ENCODE measurements at regions not wholly inside any gene's neighbourhood (a gene's known extent, or its start where the extent isn't known, plus 50 kb on each side); places are given as distances from the start of the nearest gene placed in this dataset.
A peak's percentile ranks its signal among the peaks of the same experiment; 100 is the strongest.

GRCh38 chr15:93178371-93178770 is 89.4 kb upstream of the RGMA start:
- no peak for DNase-seq (ENCODE audit: low read depth in 1 of 2, low spot score in 2 of 2)
- H4K8ac ChIP-seq (ENCODE audit: extremely low read depth, insufficient read depth, low read length) = no peak overlapping the region
- 86% methylated on average over 8 of the region's 8 CpGs; no CpG with 5 or more reads in 1 of the 2 experiments for WGBS, 2 experiments (ENCODE audit: extremely low coverage in 1 of 2, insufficient coverage in 1 of 2, insufficient read length in 1 of 2, insufficient replicate concordance in 2 of 2, low coverage in 1 of 2, low lambda C conversion rate in 2 of 2, missing lambda C conversion rate in 1 of 2)
- no peak for TF ChIP-seq TCF12 (IDR thresholded peaks at IDR 0.05; ENCODE audit: low read depth, low read length)
- TF ChIP-seq FOSL1 (IDR thresholded peaks at IDR 0.05; ENCODE audit: insufficient read depth, low read depth, low read length) = no peak
- TF ChIP-seq RXRA (IDR thresholded peaks at IDR 0.05; ENCODE audit: insufficient read depth, low read depth, low read length) = no peak
- peak; percentile 11 to 15; a peak in 2 of 4 replicates for TF ChIP-seq RAD21 (IDR thresholded peaks at IDR 0.05 in 1 of 2, conservative IDR thresholded peaks at IDR 0.05 in 1 of 2; ENCODE audit: low read depth in 2 of 2, low read length in 2 of 2)
- peak; percentile 12 to 28 (median 19); a peak in 3 of 4 replicates for TF ChIP-seq CTCF (IDR thresholded peaks at IDR 0.05; ENCODE audit: control extremely low read depth in 1 of 3, insufficient read depth in 1 of 3, low read depth in 1 of 3, low read length in 3 of 3)
- TF ChIP-seq HDAC6 (IDR thresholded peaks at IDR 0.05; ENCODE audit: low read depth, low read length) = no peak
- TF ChIP-seq, protein P1, sequence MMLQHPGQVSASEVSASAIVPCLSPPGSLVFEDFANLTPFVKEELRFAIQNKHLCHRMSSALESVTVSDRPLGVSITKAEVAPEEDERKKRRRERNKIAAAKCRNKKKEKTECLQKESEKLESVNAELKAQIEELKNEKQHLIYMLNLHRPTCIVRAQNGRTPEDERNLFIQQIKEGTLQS (IDR thresholded peaks at IDR 0.05; ENCODE audit: insufficient read depth, low read depth, low read length) = no peak
- TF ChIP-seq E2F6 (IDR thresholded peaks at IDR 0.05) = no peak

More at GRCh38 chr15:93178371-93178770, 89.4 kb upstream of the RGMA start:
- H2AFZ ChIP-seq (ENCODE audit: low read length) = no peak overlapping the region
- CTCF ChIA-PET (ENCODE audit: partially characterized antibody) = interaction anchor here (0.6 to 1.1 kb wide), 7 partner anchors 13 to 152 kb away, joined by 3 to 5 read pairs (median 3); no protein-coding TSS in a partner anchor
- H2BK120ac ChIP-seq (replicated peaks; ENCODE audit: low read depth, low read length) = no peak overlapping the region
- H3K36me3 ChIP-seq (ENCODE audit: control insufficient read depth in 2 of 4, insufficient read depth in 4 of 4, low read length in 3 of 4) = no peaks in the 10 kb centered on the region
- H3K14ac ChIP-seq (ENCODE audit: insufficient read length) = no peak overlapping the region
- H2BK20ac ChIP-seq (ENCODE audit: low read length) = 0 out of 2 replicates have a peak overlapping the region, but pooled peaks have one; percentile 32
- no peak overlapping the region for H3K56ac ChIP-seq (replicated peaks; ENCODE audit: insufficient read length, low read depth, low read length)
- peaks cover 0 to 6% of the 10 kb centered on the region in 2 experiments; a peak in 1 of 4 replicates for H3K9me3 ChIP-seq (ENCODE audit: insufficient read depth in 2 of 2, low read depth in 1 of 2, low read length in 1 of 2)
- no peak overlapping the region for H3K9ac ChIP-seq (replicated peaks in 1 of 4; ENCODE audit: extremely low read depth in 1 of 4, low read depth in 3 of 4, low read length in 3 of 4)
- no peak overlapping the region for H3K4ac ChIP-seq (replicated peaks; ENCODE audit: insufficient read length, low read depth, low read length)
- H3K79me1 ChIP-seq (ENCODE audit: low read depth, low read length) = no peaks in the 10 kb centered on the region
- peaks cover 4 to 28% (median 20%) of the 10 kb centered on the region in 4 experiments for H3K4me1 ChIP-seq (replicated peaks in 1 of 4; ENCODE audit: control insufficient read depth in 3 of 4, insufficient read depth in 4 of 4, low read length in 3 of 4)
- no peaks in the 10 kb centered on the region for H4K20me1 ChIP-seq (replicated peaks in 1 of 2; ENCODE audit: control insufficient read depth in 1 of 2, insufficient read depth in 2 of 2, low read length in 2 of 2)
- H2AK5ac ChIP-seq (ENCODE audit: low read depth, low read length) = no peak overlapping the region
- FAIRE-seq = no peak
- POLR2A ChIA-PET (ENCODE audit: partially characterized antibody) = no interaction called here
- no peak overlapping the region for H3K4me2 ChIP-seq (ENCODE audit: insufficient read depth in 1 of 2, low read depth in 2 of 2, low read length in 2 of 2)
- no peak overlapping the region for H2BK5ac ChIP-seq (ENCODE audit: low read depth, low read length)
- H3K18ac ChIP-seq (ENCODE audit: extremely low read depth, low read length) = no peak overlapping the region
- H3K79me2 ChIP-seq (ENCODE audit: control insufficient read depth in 1 of 2, insufficient read depth in 2 of 2, low read length in 2 of 2) = no peaks in the 10 kb centered on the region
- H4K5ac ChIP-seq (ENCODE audit: insufficient read length, low read depth, low read length) = no peak overlapping the region
- H4K91ac ChIP-seq (replicated peaks; ENCODE audit: insufficient read length, low read length) = no peak overlapping the region
- no peak overlapping the region for H3K27ac ChIP-seq (ENCODE audit: low read depth, low read length)
- H3K4me3 ChIP-seq (ENCODE audit: extremely low read depth in 1 of 4, insufficient read depth in 2 of 4, low read depth in 3 of 4, low read length in 4 of 4) = no peak overlapping the region
- H2BK15ac ChIP-seq (ENCODE audit: low read length) = no peak overlapping the region
- H3K23me2 ChIP-seq (ENCODE audit: low read depth, low read length) = no peaks in the 10 kb centered on the region
- no peak overlapping the region for H3K23ac ChIP-seq (ENCODE audit: insufficient read length)
- H2BK12ac ChIP-seq (ENCODE audit: low read depth, low read length) = no peak overlapping the region
- peaks cover 0 to 6% (median 1%) of the 10 kb centered on the region in 4 experiments; a peak in 2 of 7 replicates for H3K27me3 ChIP-seq (replicated peaks in 1 of 4; ENCODE audit: control insufficient read depth in 3 of 4, extremely low read depth in 1 of 4, insufficient read depth in 3 of 4, low read length in 3 of 4)

Data from H1 (cell line).